ENCODE measurements at regions not wholly inside any gene's neighbourhood (a gene's known extent, or its start where the extent isn't known, plus 50 kb on each side); places are given as distances from the start of the nearest gene placed in this dataset.

DNA sequence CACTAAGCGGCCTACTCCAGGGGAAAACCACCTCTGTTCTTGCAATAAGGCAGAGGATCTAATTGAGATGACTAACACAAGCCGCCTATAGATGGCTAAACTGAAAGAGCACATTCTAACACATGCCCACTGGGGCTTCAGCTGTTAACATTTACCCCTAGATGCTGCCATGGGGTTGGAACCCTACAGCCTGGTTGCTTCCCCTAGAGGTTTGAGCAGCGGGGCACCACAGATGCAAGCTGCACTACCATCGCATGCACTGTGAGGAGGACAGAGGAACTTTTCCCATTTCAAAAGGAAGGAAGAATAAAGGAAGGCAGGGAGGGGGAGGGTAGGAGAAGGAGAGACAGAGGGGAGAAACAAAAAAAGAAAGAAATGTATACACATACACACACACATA, 465.8 kb upstream of the PCDH15 start:
- TF ChIP-seq, protein P1, sequence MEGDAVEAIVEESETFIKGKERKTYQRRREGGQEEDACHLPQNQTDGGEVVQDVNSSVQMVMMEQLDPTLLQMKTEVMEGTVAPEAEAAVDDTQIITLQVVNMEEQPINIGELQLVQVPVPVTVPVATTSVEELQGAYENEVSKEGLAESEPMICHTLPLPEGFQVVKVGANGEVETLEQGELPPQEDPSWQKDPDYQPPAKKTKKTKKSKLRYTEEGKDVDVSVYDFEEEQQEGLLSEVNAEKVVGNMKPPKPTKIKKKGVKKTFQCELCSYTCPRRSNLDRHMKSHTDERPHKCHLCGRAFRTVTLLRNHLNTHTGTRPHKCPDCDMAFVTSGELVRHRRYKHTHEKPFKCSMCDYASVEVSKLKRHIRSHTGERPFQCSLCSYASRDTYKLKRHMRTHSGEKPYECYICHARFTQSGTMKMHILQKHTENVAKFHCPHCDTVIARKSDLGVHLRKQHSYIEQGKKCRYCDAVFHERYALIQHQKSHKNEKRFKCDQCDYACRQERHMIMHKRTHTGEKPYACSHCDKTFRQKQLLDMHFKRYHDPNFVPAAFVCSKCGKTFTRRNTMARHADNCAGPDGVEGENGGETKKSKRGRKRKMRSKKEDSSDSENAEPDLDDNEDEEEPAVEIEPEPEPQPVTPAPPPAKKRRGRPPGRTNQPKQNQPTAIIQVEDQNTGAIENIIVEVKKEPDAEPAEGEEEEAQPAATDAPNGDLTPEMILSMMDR (IDR thresholded peaks at IDR 0.05; ENCODE audit: low read depth, low read length, poor library complexity, severe bottlenecking): no peak
- no peak for TF ChIP-seq EZH2phosphoT487 (IDR thresholded peaks at IDR 0.05; ENCODE audit: borderline replicate concordance, low read length)

Measured in DOHH2 (cell line).